CD1c-positive myeloid dendritic cell (primary cell): ENCODE measurements at regions not wholly inside any gene's neighbourhood (a gene's known extent, or its start where the extent isn't known, plus 50 kb on each side); places are given as distances from the start of the nearest gene placed in this dataset.
"Not testable (repeated sequence)": the region's sequence is repeated elsewhere in the genome, so short reads cannot be mapped to it uniquely, and the experiment has no call there.

ENCODE experiments used
- DNase-seq: peaks from one replicate; pipeline ENCODE4 v3.0.0-alpha.2; 2016; ENCODE audit errors: extremely low spot score

DNA sequence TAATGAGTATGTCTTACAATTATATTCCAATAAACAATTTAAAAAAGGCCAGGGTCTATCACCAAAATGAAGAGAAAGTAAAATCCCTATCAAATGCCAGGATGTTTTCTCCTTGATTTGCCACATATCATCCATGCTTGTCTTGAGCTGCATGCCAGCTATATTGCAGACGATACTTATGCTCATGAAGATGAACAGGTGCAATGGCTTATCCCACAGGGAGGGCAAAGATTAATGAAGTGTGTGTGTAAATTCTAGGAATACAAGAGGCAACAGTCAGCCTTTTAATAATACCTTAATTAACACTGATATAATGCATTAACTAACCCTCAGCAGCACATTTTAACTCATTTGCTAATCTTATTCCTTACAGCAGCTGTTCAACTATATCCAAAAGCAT lies 850.5 kb downstream of the KCNA4 start:
- no peak for DNase-seq

DNA sequence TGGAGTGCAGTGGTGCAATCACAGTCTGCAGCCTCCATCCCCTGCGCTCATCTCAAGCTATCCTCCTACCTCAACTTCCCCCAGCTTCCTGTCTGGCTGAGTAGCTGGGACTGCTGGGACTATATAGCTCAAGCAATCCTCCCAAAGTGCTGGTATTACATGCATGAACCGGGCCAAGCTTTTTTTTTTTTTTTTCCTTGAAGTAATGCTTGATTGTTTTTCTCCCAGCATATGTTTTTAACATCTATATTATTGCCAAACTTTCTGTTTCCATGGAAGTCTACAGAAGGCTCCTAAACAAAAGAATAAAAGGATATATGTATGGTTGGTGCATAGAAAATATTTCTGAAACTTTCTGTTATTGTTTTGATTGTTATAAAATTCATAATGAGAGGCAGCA lies 853.6 kb downstream of the KCNA4 start:
- DNase-seq, result no peak

DNA sequence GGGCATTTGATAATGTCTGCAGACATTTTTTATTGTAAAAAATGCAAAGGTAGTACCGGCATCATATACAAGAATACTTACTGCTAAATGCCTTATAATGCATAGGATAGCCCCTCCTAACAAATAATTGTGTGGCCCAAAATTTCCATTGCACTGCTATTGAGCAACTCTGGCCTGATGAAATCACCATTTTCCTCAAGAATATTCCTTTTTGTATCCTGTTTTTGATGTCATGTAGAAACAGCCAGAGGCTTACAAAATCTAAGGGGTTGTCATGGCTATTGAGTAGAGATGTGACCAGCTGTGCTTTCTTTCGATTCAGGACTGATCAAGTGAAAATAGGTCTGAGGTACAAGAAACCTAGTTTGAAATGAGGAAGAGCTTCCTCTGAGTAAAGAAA lies 854.3 kb downstream of the KCNA4 start:
- DNase-seq, result no peak

GRCh38 chr11:29161191-29161590 lies 855.6 kb downstream of the KCNA4 start:
- DNase-seq, result no peak

GRCh38 chr11:29159552-29160465 lies 857.0 kb downstream of the KCNA4 start:
- no peak for DNase-seq

- DNase-seq, result no peak
These were observed 863.8 kb downstream of the KCNA4 start for GRCh38 chr11:29153078-29153477.

DNA sequence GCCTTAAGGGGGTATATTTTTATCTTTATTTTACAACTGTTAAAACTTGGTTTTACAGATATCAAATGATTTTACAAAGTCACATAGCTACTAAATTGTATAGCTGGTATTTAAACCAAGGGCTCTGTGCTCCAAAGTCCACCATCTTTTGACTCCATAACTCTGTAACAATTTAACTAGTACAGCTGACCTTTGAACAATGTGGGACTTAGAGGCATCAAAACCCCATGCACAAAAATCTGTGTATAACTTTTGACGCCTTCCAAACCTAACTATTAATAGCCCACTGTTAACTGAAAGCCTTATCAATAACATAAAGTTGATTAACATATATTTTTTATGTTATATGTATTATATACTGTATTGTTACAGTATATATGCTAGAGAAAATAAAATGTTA lies 874.3 kb downstream of the KCNA4 start:
- DNase-seq, result not testable (repeated sequence)

GRCh38 chr11:29135504-29135903 lies 881.3 kb downstream of the KCNA4 start:
- no peak for DNase-seq

DNA sequence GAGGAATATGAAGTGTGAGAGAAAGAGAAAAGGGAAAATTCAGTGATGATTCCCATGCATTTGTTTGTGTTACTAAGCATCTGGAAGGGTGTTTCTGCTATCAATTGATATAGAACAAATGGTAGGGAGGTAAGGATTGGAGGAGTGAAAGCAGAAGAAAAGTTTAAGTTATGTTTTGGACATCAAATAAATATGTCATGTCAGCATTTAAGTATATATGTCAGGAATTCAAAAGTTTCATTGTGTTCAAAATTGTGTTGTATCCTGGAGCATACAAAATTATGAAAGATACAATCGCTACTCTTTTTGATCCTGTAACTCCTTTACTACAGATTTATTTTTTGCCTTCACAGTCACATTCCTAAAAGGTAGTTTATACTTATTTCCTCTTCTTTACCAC lies 885.8 kb downstream of the KCNA4 start:
- no peak for DNase-seq

GRCh38 chr11:29129844-29130243 lies 887.0 kb downstream of the KCNA4 start:
- no peak for DNase-seq

DNA sequence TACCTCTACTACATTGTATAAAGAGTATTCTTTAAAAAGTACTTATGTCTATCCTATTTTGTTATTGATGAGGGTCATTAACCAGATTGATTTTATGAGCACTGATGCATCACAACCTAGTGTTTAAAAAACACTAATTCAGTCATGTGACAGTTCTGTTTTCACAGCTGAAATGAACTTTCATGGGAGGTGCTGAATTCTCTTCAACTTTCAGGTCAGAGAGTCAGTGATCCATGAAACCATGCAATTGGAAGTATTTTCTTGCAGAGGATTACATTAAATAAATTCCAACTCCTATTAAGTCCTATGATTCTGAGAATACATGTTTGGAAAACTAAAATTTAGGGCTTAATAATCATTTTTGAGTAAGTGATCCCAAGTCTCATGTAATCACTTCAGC lies 889.4 kb downstream of the KCNA4 start:
- DNase-seq, result no peak

DNA sequence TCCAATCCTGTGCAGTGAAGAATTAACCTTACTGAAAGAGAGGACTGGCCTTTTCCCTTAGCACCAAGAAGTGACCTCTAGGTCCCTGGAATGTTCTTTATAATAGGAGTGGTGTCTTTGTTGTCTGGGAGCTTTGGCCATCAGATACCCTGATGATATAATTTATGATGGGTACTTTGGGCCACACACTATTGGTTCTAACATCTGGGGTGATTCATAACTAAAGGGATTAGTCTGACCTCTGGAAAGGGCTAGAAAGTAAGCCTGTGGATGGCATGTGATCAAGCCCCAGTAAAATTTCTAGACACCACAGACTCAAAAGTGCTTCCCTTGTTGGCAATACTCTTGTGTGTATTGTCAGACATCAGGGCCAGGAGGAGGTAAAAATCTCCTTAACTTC lies 891.2 kb downstream of the KCNA4 start:
- DNase-seq, result no peak

DNA sequence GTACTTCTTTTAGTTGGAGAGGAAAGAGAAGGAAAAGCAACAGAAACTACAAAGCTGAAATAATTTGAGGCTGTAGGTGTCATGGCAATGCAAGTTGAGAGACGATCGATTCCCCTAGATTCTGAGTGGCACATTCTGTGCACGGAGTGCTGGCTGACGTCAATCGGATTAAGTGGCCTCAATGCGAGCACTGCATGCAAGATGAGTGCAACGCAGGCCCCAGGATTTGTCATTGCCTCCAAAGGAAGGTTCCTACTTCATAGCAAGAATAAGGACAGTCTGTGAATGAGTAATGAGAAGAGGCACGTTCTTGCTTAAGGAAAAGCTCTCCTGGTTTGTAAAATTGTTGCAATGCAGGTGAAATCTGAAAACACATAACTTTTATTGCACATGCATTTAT lies 892.4 kb downstream of the KCNA4 start:
- DNase-seq, result no peak

GRCh38 chr11:29119707-29120618 lies 896.9 kb downstream of the KCNA4 start:
- no peak for DNase-seq

DNA sequence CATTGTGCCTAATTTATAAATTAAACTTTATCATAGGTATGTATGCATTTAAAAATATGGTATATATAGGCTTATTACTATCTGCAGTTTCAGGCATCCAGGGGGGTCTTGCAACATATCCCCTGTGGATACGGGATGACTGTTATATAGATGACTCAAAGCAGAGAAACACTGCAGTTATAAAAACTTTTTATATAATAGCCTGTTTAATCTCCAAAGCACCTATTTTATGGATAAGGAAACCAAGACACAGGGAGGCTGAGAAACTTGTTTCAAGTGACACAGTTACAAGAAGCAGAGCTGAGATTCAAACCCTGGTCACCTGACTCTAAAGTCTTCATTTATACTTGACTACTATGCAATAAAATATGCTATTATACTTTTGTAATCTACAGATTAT lies 897.7 kb downstream of the KCNA4 start:
- no peak for DNase-seq

DNA sequence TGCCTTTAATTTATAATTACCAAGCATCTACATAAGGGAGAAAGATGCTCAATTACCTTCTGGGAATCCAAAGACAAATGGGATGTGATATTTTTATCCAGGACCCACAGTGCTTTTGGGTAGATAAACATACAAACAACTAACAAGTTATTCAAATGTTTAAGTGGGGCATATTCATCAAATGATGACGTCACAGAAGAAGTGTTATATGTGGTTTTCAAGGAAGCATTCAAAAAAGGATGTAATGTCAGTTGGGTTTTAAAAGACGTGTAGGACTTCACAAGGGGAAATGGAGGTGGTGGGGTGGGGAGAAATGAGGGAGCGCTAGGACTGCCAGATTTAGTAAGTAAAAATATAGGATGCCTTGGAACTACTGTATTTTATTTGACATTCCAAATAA lies 915.9 kb downstream of the KCNA4 start:
- DNase-seq, result no peak

- DNase-seq, result no peak
These were observed 921.0 kb downstream of the KCNA4 start for GRCh38 chr11:29095821-29096220.

DNA sequence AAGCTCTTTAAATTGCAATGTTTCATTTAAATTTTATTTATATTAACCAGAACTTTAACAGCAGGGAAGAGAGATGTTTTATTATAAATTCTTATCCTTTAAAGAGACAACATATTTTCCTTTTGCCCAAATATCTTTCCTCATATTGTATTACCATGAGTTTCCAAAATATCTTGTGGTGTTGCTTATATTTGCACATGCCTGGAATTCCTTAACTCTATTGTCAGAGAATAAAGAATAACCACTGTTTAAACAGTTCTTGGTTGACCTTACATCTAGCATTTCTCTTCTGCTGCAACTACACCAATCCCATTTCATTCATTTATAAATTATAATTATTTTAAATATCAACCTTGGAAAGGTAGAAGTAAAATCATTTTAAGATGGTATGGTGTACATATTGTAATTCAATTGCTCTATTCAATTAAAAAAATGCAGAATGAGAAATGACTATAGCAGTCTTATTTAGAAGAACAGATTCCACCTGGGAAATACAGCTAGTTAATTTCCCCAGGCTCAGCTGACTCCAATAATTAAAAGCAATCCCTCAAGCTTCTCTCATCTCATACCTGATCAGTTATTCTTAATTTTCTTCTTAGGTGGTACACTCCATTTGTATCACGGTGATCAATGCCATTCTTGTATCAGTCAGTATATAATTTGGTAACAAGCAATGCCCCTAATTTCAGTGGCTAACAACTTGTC lies 923.3 kb downstream of the KCNA4 start:
- no peak for DNase-seq

DNA sequence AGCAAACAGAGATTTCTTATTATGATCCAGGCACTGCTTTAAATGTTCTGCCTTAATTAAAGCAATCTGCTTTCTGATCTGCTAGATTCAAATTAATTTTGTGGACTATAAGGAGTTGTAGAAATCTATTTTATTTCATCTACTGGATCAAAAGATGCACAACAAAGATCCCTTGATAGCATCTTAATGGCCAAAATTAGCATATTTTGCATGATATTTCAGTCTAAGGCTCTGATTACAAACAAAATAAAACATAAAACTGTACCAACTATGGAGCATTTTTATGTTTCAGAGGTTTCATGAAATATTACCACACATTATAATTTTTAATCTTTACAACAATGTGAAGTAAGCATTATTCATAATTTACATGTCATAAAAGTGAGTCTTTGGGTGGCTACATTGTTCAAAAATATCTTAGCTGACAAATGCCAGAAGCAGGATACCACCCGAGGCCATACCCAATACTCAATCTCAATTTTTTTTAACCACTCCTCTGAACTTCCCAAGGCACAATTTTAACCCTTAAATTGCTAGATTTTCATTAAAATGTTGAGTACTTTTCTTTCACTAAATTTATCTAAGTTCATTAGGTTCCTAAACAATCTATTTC lies 929.5 kb downstream of the KCNA4 start:
- DNase-seq, result no peak

GRCh38 chr11:29075726-29076125 lies 941.1 kb downstream of the KCNA4 start:
- no peak for DNase-seq

GRCh38 chr11:29063630-29064361 lies 953.0 kb downstream of the KCNA4 start:
- no peak for DNase-seq
